SK-MEL-5 (cell line): ENCODE measurements at regions not wholly inside any gene's neighbourhood (a gene's known extent, or its start where the extent isn't known, plus 50 kb on each side); places are given as distances from the start of the nearest gene placed in this dataset.

ENCODE experiments used
- DNase-seq: peaks from one replicate; pipeline ENCODE4 v3.0.0-alpha.2; 2016; ENCODE audit warnings: low read depth, low spot score
- in situ Hi-C: cut with HindIII; loops from 2 replicates; pipeline ENCODE4 v1.10.0; 2016; ENCODE audit warnings: low sequenced_read_pairs, high pct_unique_total_duplicates, low pct_unique_long_range_greater_than_20kb

DNA sequence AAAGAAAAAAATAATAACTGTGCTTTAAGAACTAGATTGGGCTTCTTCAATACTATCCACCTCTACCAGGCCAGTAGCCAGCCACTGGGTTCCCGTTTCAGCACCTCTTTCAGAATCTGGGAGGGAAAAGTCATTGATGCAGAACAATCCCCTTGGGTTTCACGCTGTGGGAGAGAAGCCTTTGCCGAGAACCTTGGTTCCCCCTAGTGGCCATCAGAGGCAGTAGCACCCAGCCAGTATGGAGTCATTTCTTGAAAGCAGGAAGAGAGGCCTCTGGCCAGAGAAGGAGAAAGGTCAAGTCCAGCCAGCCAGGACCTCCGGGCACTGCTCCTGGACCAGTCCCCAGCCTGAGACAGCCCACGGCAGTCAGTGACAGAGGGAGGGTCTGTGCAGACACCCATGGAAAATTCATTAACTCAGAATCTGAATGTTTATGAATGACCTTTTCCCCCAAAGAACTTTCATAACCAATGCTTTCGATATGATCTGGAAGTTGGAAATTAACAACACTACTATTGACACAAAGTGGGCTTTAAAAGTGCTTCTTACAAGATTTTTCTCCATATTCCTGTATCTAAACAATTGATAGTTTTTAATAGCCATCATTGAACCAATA, 51.2 kb upstream of the CDH5 start:
- DNase-seq = peak; percentile 82
- in situ Hi-C loops = no loop called here

DNA sequence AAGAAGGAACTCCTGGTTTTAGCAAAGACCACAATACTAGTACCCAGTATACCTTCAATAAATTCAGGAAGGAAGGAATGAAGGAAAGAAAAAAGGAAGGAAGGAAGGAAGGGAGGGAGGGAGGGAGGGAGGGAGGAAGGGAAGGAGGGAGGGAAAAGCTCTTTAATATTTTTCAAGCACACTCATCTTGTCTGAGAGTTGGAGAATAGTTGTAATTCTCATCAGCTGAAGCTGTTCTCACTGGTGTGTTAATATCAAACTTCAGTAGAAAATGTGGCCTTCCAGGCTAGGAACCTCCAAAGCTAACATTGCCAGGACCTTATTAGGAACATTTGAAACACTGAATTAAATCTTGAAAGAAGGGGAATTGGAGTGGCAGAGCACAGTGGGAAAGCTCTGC, 55.2 kb upstream of the CDH5 start:
- in situ Hi-C loops = no loop called here
- DNase-seq = no peak

DNA sequence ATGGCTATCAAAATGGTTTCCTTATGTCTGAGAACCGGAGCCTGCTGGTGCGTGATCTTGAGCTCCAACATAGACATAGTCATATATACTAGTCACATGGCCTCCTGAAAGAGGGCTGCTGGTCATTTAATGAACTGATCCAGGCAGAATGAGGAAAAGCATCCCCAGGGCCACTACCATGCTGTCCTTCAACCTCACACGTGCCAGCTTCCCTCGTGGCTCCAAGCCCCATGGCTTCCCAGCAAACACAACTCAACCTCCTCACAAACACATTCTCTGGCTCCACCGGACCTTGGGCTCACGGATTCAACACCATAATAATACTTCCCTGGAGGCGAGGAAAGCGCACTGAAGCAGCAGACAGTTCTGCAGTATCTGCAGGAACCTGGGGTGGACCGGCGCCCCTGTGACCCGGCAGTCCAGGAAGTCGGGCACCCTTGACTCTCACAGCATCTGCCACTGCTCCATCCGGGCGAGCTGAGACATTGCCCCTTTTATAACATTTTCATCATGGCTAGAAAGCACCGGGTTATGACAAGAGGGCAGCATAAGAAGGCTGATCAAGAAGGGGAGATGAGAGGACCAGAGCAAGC, 57.2 kb upstream of the CDH5 start:
- in situ Hi-C loops = no loop called here
- DNase-seq = no peak

DNA sequence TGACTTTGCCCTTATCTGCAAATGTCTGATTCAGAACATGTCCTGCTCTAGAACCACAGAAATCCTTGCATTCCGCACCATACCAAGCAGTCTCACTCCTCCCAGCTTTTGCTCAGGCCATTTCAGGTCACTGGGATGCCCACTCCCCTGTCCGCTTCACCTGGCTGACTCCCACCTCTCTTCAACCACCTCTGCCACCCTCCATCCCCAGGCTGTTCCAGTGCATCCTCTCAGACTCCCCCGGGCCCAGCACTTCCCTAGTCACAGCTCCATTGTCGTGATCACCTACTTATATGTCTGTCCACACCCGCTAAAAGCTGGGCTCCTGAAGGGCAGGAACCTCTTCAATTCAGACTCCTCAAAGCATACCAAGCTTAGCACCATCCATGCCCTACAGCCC, 58.4 kb upstream of the CDH5 start:
- in situ Hi-C loops = no loop called here
- no peak for DNase-seq

DNA sequence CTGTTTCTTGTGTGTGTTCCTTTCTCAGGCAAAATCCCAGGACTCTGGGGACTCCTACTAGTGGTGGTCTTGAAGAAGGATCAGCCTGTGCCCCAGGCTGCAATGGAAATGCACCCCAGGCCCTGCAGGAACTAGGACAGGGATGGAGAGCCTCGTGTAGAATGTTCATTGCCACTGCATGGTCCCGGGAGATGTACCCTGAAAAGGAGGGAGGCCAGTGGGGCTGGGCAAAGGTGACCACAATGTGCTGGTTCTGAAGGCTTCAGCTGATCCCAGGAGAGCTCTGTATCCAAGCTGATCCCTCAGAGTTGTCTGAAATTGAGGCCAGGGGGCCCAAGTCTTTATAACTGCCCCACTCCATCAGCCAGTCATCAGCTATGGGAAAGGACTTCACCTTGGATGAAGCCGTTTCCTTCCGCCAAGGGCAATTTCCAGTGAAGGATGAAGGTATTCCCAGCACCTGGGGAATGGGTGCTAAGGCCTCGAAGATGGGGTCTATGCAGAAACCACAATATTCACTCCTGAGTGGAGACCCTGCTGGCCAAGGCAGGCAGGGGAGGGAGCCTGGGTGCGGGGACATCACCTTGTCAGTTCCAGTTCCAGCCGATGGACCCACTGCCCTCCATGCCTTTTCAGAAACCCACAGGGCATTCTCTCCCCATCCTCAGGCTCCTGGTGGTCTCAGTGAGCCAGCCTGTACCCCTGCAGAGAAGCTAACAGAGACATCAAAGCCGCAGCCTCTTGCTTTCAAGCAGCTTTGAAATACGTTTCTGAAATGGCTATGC, 59.9 kb upstream of the CDH5 start:
- in situ Hi-C loops = no loop called here
- no peak for DNase-seq

DNA sequence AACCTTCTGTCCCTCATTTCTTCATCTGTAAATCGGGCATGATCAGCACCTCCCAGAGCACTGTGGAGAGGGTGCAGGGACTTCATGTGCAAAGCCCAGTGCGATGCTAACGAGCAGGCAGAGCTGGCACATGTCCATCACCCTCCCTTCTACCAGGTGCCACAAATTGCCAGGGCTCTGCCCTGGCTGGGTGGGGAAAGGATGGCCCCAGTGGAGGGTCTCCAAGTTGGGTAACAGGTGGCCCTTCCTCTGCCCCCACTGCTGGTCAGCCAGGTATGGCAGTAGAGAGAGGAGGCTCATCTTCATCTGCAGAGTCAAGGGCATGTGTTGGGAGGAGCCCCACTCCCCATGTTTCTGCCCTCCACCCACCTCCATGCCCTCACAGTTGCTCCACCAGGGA, 61.5 kb upstream of the CDH5 start:
- in situ Hi-C loops = no loop called here
- no peak for DNase-seq

DNA sequence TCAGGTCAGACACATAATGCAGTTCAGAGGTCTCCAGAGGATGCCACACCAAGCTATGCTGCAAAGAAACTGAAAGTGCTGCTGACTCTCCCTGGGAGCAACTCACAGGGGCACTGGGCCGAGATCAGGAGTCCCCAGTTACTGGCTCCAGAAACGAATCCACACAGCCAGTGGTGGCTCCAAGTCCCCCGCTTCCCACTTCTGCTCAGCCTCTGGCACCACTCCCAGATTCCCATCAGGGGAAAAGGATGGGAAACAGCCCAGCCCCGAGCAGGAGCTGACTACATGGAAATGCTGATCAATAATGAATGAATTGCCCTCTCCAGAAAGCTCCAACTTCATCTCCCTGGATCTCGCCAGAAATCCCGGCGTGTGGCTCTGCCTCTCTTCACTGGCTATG, 62.3 kb upstream of the CDH5 start:
- in situ Hi-C loops = no loop called here
- DNase-seq = no peak

DNA sequence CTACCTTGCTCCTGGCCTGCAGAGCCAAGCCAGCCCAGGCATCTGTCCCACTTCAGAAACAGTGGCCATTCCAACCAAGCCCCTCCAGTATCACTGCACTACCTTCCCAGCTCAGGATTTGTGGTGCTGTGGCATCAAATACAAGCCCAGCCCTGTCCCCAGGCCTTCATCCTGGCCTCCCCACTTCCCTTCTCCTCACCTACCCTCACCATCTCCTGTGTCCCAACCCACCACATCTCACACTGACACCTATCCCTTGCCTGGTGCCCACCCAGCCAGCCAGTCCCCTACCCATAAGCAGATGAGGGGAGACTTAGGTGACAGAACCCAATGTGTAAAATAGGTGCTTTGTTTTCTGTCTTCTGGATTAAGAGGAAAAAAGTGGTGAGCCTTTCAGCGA, 66.0 kb upstream of the CDH5 start:
- DNase-seq = no peak
- in situ Hi-C loops = no loop called here

DNA sequence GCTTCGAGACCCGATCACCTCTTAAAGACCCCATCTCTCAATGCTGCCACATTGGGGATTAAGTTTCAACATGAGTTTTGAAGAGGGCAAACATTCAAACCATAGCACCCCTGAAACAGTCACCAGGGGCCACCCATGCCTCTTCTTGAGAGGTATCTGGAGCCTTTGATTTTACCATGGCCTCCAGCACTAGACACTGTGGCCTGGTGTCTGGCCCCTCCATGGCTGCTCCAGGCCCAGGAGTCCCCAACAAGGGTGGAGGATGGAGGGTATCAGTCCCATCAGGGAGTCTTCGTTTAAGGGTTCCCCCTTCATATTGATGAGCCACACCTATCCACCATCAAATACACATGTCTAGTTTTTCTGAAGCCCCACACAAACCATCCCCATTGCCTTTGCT, 66.5 kb upstream of the CDH5 start:
- in situ Hi-C loops = no loop called here
- no peak for DNase-seq

DNA sequence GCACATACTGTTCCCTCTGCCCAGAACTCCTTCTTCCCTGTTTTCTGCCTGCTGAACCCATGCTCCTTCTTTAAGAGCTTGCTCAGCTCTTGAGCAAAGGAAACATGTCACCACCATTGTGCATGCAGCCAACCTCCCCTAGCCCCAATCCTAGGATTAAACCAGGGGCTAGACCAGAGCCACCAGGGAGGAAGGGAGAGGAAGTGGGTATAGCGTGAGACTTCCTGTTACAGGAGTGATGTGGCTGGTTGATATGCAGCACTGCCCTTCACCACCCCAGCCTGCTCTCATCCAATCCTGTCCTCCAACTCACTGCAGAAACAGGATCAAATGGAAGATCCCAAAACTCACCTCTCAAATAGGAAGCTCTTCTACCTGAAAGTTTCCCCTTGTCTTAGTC, 67.1 kb upstream of the CDH5 start:
- in situ Hi-C loops = no loop called here
- no peak for DNase-seq

DNA sequence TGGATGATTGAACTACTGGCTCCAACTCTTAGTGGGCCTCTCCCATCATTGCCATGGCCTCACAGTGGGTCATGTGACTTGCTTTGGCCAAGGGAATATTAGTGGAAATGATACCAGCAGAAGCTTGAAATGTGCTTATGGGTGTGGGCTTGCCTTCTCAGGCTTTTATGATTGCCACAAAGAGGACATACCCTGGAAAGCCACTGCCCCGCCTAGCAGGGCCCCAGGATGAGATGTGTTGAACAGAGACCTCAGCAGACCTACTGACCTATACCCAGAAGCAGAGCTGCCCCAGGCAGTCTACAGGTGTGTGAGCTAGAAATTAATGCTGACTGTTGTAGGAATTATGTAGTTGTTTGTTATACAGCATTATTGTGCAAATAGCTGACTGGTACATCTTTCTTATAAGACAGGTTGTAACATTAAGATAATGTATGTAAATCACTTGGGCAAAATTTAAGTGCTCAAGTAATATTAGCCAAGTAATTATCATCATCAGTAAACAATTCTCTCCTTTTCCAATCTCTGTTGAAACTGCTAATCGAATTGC, 67.8 kb upstream of the CDH5 start:
- DNase-seq = no peak
- in situ Hi-C loops = no loop called here

DNA sequence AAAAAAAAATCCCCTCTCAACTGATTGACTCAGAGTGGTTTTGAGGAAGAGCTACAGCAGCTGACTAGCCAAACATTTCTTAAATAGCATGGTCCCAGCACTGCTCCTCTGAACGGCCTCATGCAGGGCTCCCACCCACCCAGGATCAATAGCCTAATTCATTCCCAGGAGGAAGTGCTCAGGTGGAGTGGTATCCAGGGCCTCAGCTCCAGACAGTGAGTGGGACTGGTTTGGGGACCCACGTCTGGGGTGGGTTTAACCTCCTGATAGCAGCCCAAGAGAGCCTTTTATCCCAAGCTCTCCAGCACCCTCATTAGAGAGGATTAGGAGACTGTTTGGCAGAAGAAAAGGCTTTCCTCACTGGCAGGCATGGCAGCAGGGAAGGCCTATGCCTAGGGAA, 68.5 kb upstream of the CDH5 start:
- DNase-seq = no peak
- in situ Hi-C loops = no loop called here

DNA sequence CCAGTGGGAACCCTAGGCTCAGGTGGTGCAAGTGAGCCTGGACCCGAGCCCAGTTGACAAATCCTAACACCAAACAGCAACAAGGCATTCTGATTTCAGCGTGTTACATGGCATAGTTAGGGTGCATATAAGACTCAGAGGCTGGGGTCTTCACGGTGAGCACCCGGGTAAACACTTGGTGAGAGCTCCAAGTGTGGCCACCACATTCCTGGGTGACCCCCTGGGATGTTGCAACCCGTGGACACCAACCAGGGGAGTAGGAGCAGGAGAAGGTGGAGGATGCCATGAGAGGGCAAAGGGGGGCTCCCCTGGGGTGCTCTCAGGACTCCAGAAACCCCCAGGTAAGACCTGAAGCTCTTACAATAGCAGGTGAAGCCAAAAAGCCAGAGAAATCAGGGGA, 69.9 kb upstream of the CDH5 start:
- in situ Hi-C loops = no loop called here
- DNase-seq = no peak

DNA sequence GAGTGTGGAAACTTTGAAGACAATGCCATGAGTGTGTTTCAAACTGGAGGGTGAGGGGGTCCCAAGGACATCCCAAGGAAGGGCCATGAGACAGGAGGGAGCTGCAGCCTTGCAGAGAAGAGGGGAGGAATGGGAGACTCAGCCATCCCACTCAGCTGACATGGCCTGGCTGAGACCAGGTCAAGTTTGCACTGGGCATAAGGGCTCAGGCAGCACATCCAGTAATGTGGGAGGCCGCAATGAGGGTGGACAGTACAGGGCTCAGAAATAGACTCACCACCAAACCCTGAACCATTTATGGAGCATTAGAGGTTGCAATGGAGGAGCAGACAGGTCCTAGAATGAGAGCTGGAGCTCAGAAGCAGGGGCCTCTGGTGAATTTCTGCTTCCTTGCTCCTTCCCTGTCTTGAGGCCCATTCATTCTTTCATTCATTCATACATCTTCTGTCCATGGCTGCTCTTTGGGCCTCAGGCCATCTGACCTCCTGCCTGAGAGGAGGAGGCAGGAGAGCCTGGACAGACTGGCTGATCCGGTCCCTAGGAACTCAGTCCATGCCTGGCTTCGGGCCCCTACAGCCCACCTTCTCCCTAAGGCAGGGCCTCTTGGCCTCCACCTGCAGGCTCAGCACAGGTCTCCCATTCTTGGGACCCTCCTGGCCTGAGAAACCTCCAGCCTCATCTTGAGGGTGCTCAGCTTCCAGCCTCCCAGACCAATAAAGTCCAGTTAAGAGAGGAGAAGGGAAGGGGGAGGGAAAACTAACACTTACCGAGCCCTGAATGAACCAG, 70.5 kb upstream of the CDH5 start:
- in situ Hi-C loops = no loop called here
- no peak for DNase-seq

DNA sequence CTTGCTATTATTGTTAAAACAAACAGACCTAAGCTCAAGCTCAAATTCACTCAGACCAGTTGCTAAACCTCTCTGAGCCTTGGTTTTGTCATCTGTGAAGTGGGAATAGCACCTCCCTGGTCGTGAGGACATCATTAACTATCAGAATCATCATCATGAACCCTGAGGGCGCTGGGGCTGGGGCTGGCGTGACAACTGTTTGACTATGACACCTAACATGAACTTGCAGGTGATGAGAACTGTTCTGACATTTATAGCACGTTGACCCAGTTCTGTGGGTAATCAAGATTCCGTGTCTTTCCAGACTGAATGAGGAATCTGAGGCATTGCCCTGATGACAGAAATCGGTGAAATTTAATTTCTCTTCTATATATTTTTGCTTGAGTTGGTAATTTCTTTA, 71.3 kb upstream of the CDH5 start:
- DNase-seq = no peak
- in situ Hi-C loops = no loop called here

DNA sequence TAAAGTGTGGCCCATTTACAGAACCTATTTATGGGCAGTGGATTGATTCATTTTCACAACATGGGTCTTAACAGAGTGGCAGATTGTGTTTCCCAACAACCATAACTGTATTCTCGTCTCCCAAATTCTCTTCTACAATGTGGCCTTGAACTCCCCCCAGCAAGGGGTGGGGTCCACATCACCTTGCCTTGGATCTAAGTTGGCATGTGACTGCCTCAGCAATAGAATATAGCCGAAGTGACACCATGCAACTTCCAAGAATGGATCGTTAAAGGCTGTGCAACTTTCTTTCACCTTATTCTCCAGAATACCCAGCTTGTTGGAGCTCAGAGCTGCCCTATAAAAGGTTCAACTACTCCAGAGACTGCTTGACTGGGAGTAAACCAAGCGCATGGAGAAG, 72.0 kb upstream of the CDH5 start:
- in situ Hi-C loops = no loop called here
- DNase-seq = no peak

DNA sequence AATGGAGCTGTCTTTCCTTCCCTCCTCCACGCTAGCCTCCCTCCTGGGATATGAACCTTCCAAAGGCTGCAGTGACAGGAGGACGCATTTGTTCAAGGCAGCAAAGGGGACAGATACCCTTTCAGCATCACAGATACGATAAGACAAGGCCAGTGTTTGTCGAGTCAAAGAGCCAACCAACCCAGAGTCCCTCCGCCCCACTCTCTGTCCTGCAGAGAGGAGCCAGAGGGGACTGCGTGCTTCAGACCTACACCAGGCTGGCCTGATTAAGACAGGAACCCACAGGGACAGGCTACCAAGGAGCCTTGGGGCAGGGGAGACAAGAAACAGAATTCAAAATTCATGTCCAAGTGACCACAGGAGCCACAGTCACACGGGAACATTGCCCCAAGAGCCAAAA, 72.6 kb upstream of the CDH5 start:
- in situ Hi-C loops = no loop called here

DNA sequence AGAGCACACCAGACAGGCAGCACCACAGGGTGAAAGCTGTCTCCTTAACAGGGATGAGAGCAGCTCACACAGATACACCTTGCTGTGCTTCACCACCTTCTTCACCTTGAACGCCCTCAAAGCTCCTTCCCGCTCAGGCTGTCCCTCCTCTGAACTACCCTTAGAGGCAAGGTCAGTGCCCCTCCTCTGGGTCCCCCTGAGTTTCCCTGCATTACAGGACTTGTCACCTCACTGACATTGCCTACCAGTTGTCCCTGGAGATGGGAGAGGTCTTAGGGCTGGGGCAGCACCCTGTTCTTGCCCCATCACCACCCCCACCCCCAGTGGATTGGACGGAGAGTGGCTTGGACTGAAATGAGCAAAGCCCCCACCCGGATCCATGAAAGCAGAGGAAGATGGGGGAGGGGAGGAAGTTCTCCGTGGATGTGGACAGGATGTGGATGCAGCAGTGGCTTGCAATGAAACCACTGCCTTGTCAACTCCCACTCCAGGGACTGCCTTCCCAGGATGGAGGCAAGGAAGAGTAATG, 73.2 kb upstream of the CDH5 start:
- in situ Hi-C loops = no loop called here
- no peak for DNase-seq

More for the DNA sequence above, 72.6 kb upstream of the CDH5 start:
- no peak for DNase-seq
